Kidney (tissue), 13 donors: ENCODE measurements at regions not wholly inside any gene's neighbourhood (a gene's known extent, or its start where the extent isn't known, plus 50 kb on each side); places are given as distances from the start of the nearest gene placed in this dataset.

ENCODE experiments used
- DNase-seq, 5 donors: peaks; one replicate each; pipeline ENCODE4 v3.0.0-alpha.2; 2013 to 2020
- FAIRE-seq: peaks from 2 replicates; lab custom pipeline; 2012; peaks lifted over from hg19 to GRCh38; lab: Jason Lieb, UNC
- H3K27ac ChIP-seq, 2 donors: one replicate each; pipeline ENCODE4 v1.7.0; 2013; ENCODE audit warnings: low read depth in 2 of 2, low read length in 2 of 2, inconsistent platforms in 1 of 2
- H3K27me3 ChIP-seq: one replicate; pipeline ENCODE4 v1.7.1; 2013; ENCODE audit warnings: low read length, inconsistent platforms; ENCODE audit not compliant: control insufficient read depth, insufficient read depth
- H3K36me3 ChIP-seq, 3 donors: one replicate each; pipeline versions ENCODE4 v1.7.0 to v1.7.1; 2013; ENCODE audit warnings: low read length in 3 of 3, control low read depth in 1 of 3, inconsistent platforms in 1 of 3; ENCODE audit not compliant: insufficient read depth in 3 of 3, control insufficient read depth in 2 of 3
- H3K4me1 ChIP-seq, 3 donors: one replicate each; pipeline versions ENCODE4 v1.7.0 to v1.7.1; 2013; ENCODE audit warnings: low read length in 3 of 3, inconsistent platforms in 1 of 3, low read depth in 1 of 3; ENCODE audit not compliant: control insufficient read depth in 2 of 3, insufficient read depth in 2 of 3
- H3K4me3 ChIP-seq, 3 donors: one replicate each; pipeline versions ENCODE4 v1.7.0 to v1.8.1; 2013; ENCODE audit warnings: low read length in 3 of 3, control low read depth in 1 of 3, inconsistent platforms in 1 of 3
- H3K9ac ChIP-seq, 3 donors: one replicate each; pipeline versions ENCODE4 v1.7.0 to v1.7.1; 2013; ENCODE audit warnings: low read length in 3 of 3, control low read depth in 1 of 3, inconsistent platforms in 1 of 3
- H3K9me3 ChIP-seq, 3 donors: one replicate each; pipeline versions ENCODE4 v1.7.0 to v1.7.1; 2013; ENCODE audit warnings: low read length in 3 of 3, control low read depth in 1 of 3, inconsistent platforms in 1 of 3; ENCODE audit not compliant: control insufficient read depth in 2 of 3, insufficient read depth in 1 of 3
- CTCF ChIP-seq: IDR thresholded peaks from 3 replicates; pipeline ENCODE4 v1.5.1; 2012; ENCODE audit warnings: mild to moderate bottlenecking, moderate library complexity, borderline replicate concordance; ENCODE audit not compliant: insufficient read depth; ENCODE audit errors: extremely low read depth
- intact Hi-C: fragments of 100-400 bp; cut with DNase I; formaldehyde crosslinking; loops from one replicate; pipeline ENCODE4 v1.11.1; 2022
- donor health status: control.
- donor health status: control.
- donor health status: control.
- donor health status: control.
- donor health status: control.
- donor health status: DM: yes; HTN: yes; CAD: no.
- donor health status: Normal renal cell carcinoma (clear cell type).

GRCh38 chr3:86849991-86850390, 141.0 kb downstream of the VGLL3 start:
- no peak for FAIRE-seq
- intact Hi-C loops = no loop called here
- Histone ChIP-seq H3K9me3 (no peaks in the 10 kb centered on the region), H3K36me3 (no peaks in the 10 kb centered on the region), H3K9ac (no peak overlapping the region), H3K4me1 (no peaks in the 10 kb centered on the region), H3K27ac (no peak overlapping the region), H3K27me3 (no peaks in the 10 kb centered on the region), H3K4me3 (no peak overlapping the region)
- no peak for TF ChIP-seq CTCF
- DNase-seq = no peak

- H3K9ac ChIP-seq = no peak overlapping the region
- TF ChIP-seq CTCF = no peak
- intact Hi-C loops = no loop called here
- DNase-seq = no peak
- no peaks in the 10 kb centered on the region for H3K27me3 ChIP-seq
- H3K4me3 ChIP-seq = no peak overlapping the region
- H3K36me3 ChIP-seq = no peaks in the 10 kb centered on the region
- FAIRE-seq = no peak
- H3K27ac ChIP-seq = no peak overlapping the region
- no peaks in the 10 kb centered on the region for H3K4me1 ChIP-seq
- no peaks in the 10 kb centered on the region for H3K9me3 ChIP-seq
Observed at GRCh38 chr3:86845726-86846125, 145.2 kb downstream of the VGLL3 start.

- H3K4me3 ChIP-seq = no peak overlapping the region
- DNase-seq (no peak), FAIRE-seq (no peak)
- no peaks in the 10 kb centered on the region for H3K4me1 ChIP-seq
- no peaks in the 10 kb centered on the region for H3K27me3 ChIP-seq
- H3K9ac ChIP-seq = no peak overlapping the region
- H3K27ac ChIP-seq = no peak overlapping the region
- H3K9me3 ChIP-seq = no peaks in the 10 kb centered on the region
- TF ChIP-seq CTCF = no peak
- intact Hi-C loops = no loop called here
- H3K36me3 ChIP-seq = no peaks in the 10 kb centered on the region
Observed at GRCh38 chr3:86838927-86839326, 152.0 kb downstream of the VGLL3 start.

GRCh38 chr3:86837871-86838270, 153.1 kb downstream of the VGLL3 start:
- no peak overlapping the region for H3K27ac ChIP-seq
- H3K27me3 ChIP-seq = no peaks in the 10 kb centered on the region
- intact Hi-C loops = no loop called here
- no peaks in the 10 kb centered on the region for H3K9me3 ChIP-seq
- DNase-seq = no peak
- H3K36me3 ChIP-seq = no peaks in the 10 kb centered on the region
- H3K4me1 ChIP-seq = no peaks in the 10 kb centered on the region
- no peak overlapping the region for H3K4me3 ChIP-seq
- TF ChIP-seq CTCF = no peak
- no peak overlapping the region for H3K9ac ChIP-seq
- FAIRE-seq = no peak
